GM12878 (cell line): ENCODE measurements at regions not wholly inside any gene's neighbourhood (a gene's known extent, or its start where the extent isn't known, plus 50 kb on each side); places are given as distances from the start of the nearest gene placed in this dataset.

Source experiments
- ATAC-seq: fragments of 200-7000 bp; cut with Tn5 transposase; 3 replicates; pipeline ENCODE4 v1.9.1; 2020; ENCODE audit warnings: mild to moderate bottlenecking, moderate library complexity
- BruUV-seq: library from RNA; stranded (reverse); fragments of 400-500 nt; replicated peaks from 2 replicates; lab custom pipeline; 2021; lab: Mats Ljungman, UMichigan
- CTCF ChIA-PET: fragments of 300-600 bp; sonication (Branson Sonifier 250); formaldehyde crosslinking; extraction: SDS; loops from one replicate; lab custom pipeline; 2021; ENCODE audit warnings: inconsistent platforms; lab: Yijun Ruan, JAX
- POLR2A ChIA-PET: fragments of 350-600 bp; formaldehyde crosslinking; extraction: SDS; loops from one replicate; lab custom pipeline; 2021; ENCODE audit warnings: inconsistent platforms; lab: Charles Lee
- RAD21 ChIA-PET: fragments of 300-600 bp; sonication (Branson Sonifier 250); formaldehyde crosslinking; loops from one replicate; lab custom pipeline; 2023; ENCODE audit warnings: antibody characterized with exemption; ENCODE audit not compliant: unreplicated experiment; lab: Charles Lee
- SMC1A ChIA-PET: fragments of 300-600 bp; sonication (Branson Sonifier 250); formaldehyde crosslinking; loops from one replicate; lab custom pipeline; 2023; ENCODE audit not compliant: unreplicated experiment, uncharacterized antibody; lab: Charles Lee
- DNase-seq: peaks from one replicate; pipeline ENCODE4 v3.0.0-alpha.2; 2011; ENCODE audit warnings: low read depth, low spot score
- FAIRE-seq: peaks from 3 replicates; lab custom pipeline; 2011; peaks lifted over from hg19 to GRCh38; lab: Jason Lieb, UNC
- H2AFZ ChIP-seq: 2 replicates; pipeline ENCODE4 v1.6.0; 2011; ENCODE audit warnings: low read depth, low read length, control low read depth; ENCODE audit not compliant: control insufficient read depth
- H3K27ac ChIP-seq: 2 replicates; pipeline ENCODE4 v1.5.1; 2011; ENCODE audit warnings: control low read depth; ENCODE audit not compliant: control insufficient read depth, insufficient read depth
- H3K27me3 ChIP-seq, 2 experiments: replicated peaks in 1 of 2; 2 replicates each; pipeline versions ENCODE4 v1.6.0 to v1.6.1; 2011; ENCODE audit warnings: low read length in 1 of 2; ENCODE audit not compliant: control insufficient read depth in 2 of 2, insufficient read depth in 2 of 2
- H3K36me3 ChIP-seq, 2 experiments: 2 replicates each; pipeline ENCODE4 v1.5.1; 2011; ENCODE audit warnings: low read length in 1 of 2; ENCODE audit not compliant: control insufficient read depth in 2 of 2, insufficient read depth in 2 of 2
- H3K4me1 ChIP-seq: 2 replicates; pipeline ENCODE4 v1.6.1; 2011; ENCODE audit warnings: mild to moderate bottlenecking, low read length, moderate library complexity, mixed read lengths; ENCODE audit not compliant: control insufficient read depth, insufficient read depth
- H3K4me2 ChIP-seq: 2 replicates; pipeline ENCODE4 v1.6.0; 2011; ENCODE audit warnings: control low read depth; ENCODE audit not compliant: control insufficient read depth, insufficient read depth
- H3K4me3 ChIP-seq: fragments of 200-600 bp; sonication (generic); 2 replicates; pipeline ENCODE4 v1.5.1; 2016
- H3K79me2 ChIP-seq: 2 replicates; pipeline ENCODE4 v1.6.0; 2011; ENCODE audit warnings: low read length; ENCODE audit not compliant: control insufficient read depth, insufficient read depth
- H3K9ac ChIP-seq: 2 replicates; pipeline ENCODE4 v1.8.0; 2011; ENCODE audit warnings: low read length, control low read depth, mixed read lengths; ENCODE audit not compliant: control insufficient read depth, insufficient read depth
- H3K9me3 ChIP-seq: replicated peaks from 3 replicates; pipeline ENCODE4 v1.5.1; 2011; ENCODE audit warnings: mild to moderate bottlenecking, low read length; ENCODE audit not compliant: control insufficient read depth, insufficient read depth
- H4K20me1 ChIP-seq: 2 replicates; pipeline ENCODE4 v1.6.0; 2011; ENCODE audit not compliant: control insufficient read depth, insufficient read depth
- CBFB ChIP-seq: IDR thresholded peaks from 2 replicates; pipeline ENCODE4 v1.6.1; 2016; ENCODE audit warnings: antibody characterized with exemption, low read depth
- CEBPB ChIP-seq, 2 experiments: fragments of 150-350 bp in 1 of 2; IDR thresholded peaks; 2 replicates each; pipeline ENCODE4 v1.6.1; 2012 to 2014; ENCODE audit warnings: low read depth in 2 of 2, low read length in 2 of 2, borderline replicate concordance in 1 of 2, inconsistent platforms in 1 of 2
- CREM ChIP-seq: IDR thresholded peaks from 2 replicates; pipeline ENCODE4 v1.6.1; 2014; ENCODE audit warnings: antibody characterized with exemption, low read depth
- E2F4 ChIP-seq: IDR thresholded peaks from 2 replicates; pipeline ENCODE4 v1.6.1; 2012; ENCODE audit warnings: low read depth, low read length, improper control_type of control experiment
- GATAD2B ChIP-seq: fragments of 450-650 bp; conservative IDR thresholded peaks from 2 replicates; pipeline ENCODE4 v1.6.1; 2017; ENCODE audit warnings: low read depth, mild to moderate bottlenecking, moderate library complexity
- IKZF1 ChIP-seq: fragments of 450-650 bp; conservative IDR thresholded peaks from 2 replicates; pipeline ENCODE4 v1.6.1; 2017; ENCODE audit warnings: antibody characterized with exemption, mild to moderate bottlenecking
- IRF5 ChIP-seq: fragments of 450-650 bp; IDR thresholded peaks from 2 replicates; pipeline ENCODE4 v1.6.1; 2017; ENCODE audit warnings: borderline replicate concordance
- JUND ChIP-seq: IDR thresholded peaks from 2 replicates; pipeline ENCODE4 v1.6.1; 2012; ENCODE audit warnings: low read depth, mild to moderate bottlenecking, low read length, improper control_type of control experiment, moderate library complexity
- MLLT1 ChIP-seq: fragments of 450-650 bp; IDR thresholded peaks from 2 replicates; pipeline ENCODE4 v1.6.1; 2016; ENCODE audit warnings: mild to moderate bottlenecking
- MTA2 ChIP-seq: fragments of 450-650 bp; IDR thresholded peaks from 2 replicates; pipeline ENCODE4 v1.6.1; 2016; ENCODE audit warnings: low read depth, mild to moderate bottlenecking, moderate library complexity
- NFIC ChIP-seq: IDR thresholded peaks from 2 replicates; pipeline ENCODE4 v1.6.1; 2012; ENCODE audit warnings: low read depth, mild to moderate bottlenecking, inconsistent platforms, low read length, moderate library complexity
- NR2F1 ChIP-seq: fragments of 450-650 bp; conservative IDR thresholded peaks from 2 replicates; pipeline ENCODE4 v1.6.1; 2017; ENCODE audit warnings: mild to moderate bottlenecking
- NRF1 ChIP-seq: conservative IDR thresholded peaks from 2 replicates; pipeline ENCODE4 v1.6.1; 2011; ENCODE audit warnings: mild to moderate bottlenecking, low read depth, low read length, improper control_type of control experiment
- PAX8 ChIP-seq: fragments of 450-650 bp; IDR thresholded peaks from 2 replicates; pipeline ENCODE4 v1.6.1; 2017; ENCODE audit warnings: mild to moderate bottlenecking, moderate library complexity
- PML ChIP-seq: IDR thresholded peaks from 2 replicates; pipeline ENCODE4 v1.6.1; 2012; ENCODE audit warnings: low read length, inconsistent platforms
- RB1 ChIP-seq: fragments of 450-650 bp; formaldehyde crosslinking; IDR thresholded peaks from 2 replicates; pipeline ENCODE4 v1.6.1; 2017; ENCODE audit warnings: mild to moderate bottlenecking, borderline replicate concordance
- SPI1 ChIP-seq: IDR thresholded peaks from 2 replicates; pipeline ENCODE4 v1.6.1; 2011; ENCODE audit warnings: low read depth, mild to moderate bottlenecking, low read length, moderate library complexity, borderline replicate concordance; ENCODE audit not compliant: insufficient read depth
- SREBF1 ChIP-seq: IDR thresholded peaks from 2 replicates; pipeline ENCODE4 v1.6.1; 2012; ENCODE audit warnings: mild to moderate bottlenecking, low read length
- TAF1 ChIP-seq: IDR thresholded peaks from 2 replicates; pipeline ENCODE4 v1.6.1; 2011; ENCODE audit warnings: mild to moderate bottlenecking, low read depth, low read length, borderline replicate concordance
- TCF12 ChIP-seq: IDR thresholded peaks from 2 replicates; pipeline ENCODE4 v1.6.1; 2011; ENCODE audit warnings: low read depth, mild to moderate bottlenecking, low read length
- USF2 ChIP-seq: IDR thresholded peaks from 2 replicates; pipeline ENCODE4 v1.6.1; 2011; ENCODE audit warnings: low read depth, low read length, improper control_type of control experiment, borderline replicate concordance
- ZNF217 ChIP-seq: fragments of 450-650 bp; IDR thresholded peaks from 2 replicates; pipeline ENCODE4 v1.6.1; 2017; ENCODE audit warnings: antibody characterized with exemption, mild to moderate bottlenecking
- ZNF274 ChIP-seq: IDR thresholded peaks from one replicate; pipeline ENCODE4 v1.8.0; 2011; ENCODE audit not compliant: insufficient read length, insufficient read depth
- WGBS: methylation state at CpG from one replicate; pipeline ENCODE4 v1.1.6; 2016; ENCODE audit warnings: low lambda C conversion rate; ENCODE audit not compliant: insufficient replicate concordance, insufficient coverage; ENCODE audit errors: missing lambda C conversion rate; 5-methylcytosine and 5-hydroxymethylcytosine counted together
- in situ Hi-C: fragments of 300-500 bp; cut with MboI; formaldehyde crosslinking; loops from 9 replicates; pipeline ENCODE4 v1.14.3; 2018; ENCODE audit warnings: mixed read lengths
- intact Hi-C: fragments of 100-400 bp; cut with micrococcal nuclease; formaldehyde crosslinking; loops from one replicate; pipeline ENCODE4 v1.14.2; 2022; ENCODE audit not compliant: unreplicated experiment

GRCh38 chr5:4207486-4207885 lies 611.9 kb downstream of the IRX1 start (continued):
- TF ChIP-seq CBFB (no peak), JUND (no peak), GATAD2B (no peak)

GRCh38 chr5:4208537-4208936 lies 612.9 kb downstream of the IRX1 start:
- POLR2A ChIA-PET, result no interaction called here
- RAD21 ChIA-PET, result no interaction called here
- Histone ChIP-seq H2AFZ (no peak overlapping the region), H3K36me3 (no peaks in the 10 kb centered on the region), H3K79me2 (no peaks in the 10 kb centered on the region), H3K4me3 (no peak overlapping the region), H3K9ac (no peak overlapping the region), H3K4me2 (no peak overlapping the region), H3K4me1 (no peaks in the 10 kb centered on the region), H3K9me3 (no peaks in the 10 kb centered on the region; the same call in 1 of the 3 replicates), H3K27me3 (no peaks in the 10 kb centered on the region), H4K20me1 (no peaks in the 10 kb centered on the region), H3K27ac (no peak overlapping the region)
- TF ChIP-seq USF2 (no peak), IKZF1 (no peak), NRF1 (no peak), SREBF1 (no peak), CREM (no peak), PAX8 (no peak), E2F4 (no peak), TAF1 (no peak), MLLT1 (no peak), SPI1 (no peak), PML (no peak), TCF12 (no peak), ZNF217 (no peak), NR2F1 (no peak), CEBPB (IDR thresholded peaks at IDR 0.05; ENCODE audit: borderline replicate concordance in 1 of 2, low read depth in 2 of 2, low read length in 2 of 2) (no peak), NFIC (no peak), MTA2 (no peak), IRF5 (no peak), RB1 (no peak), ZNF274 (no peak)
- ATAC-seq (no peak), FAIRE-seq (no peak), DNase-seq (no peak)
- WGBS, result 32% methylated on average over 2 of the region's 2 CpGs
- CTCF ChIA-PET, result no interaction called here
- intact Hi-C loops, result no loop called here
- SMC1A ChIA-PET, result no interaction called here
- in situ Hi-C loops, result no loop called here
- no TSS peak for BruUV-seq
